PC-3 (cell line): ENCODE measurements at regions not wholly inside any gene's neighbourhood (a gene's known extent, or its start where the extent isn't known, plus 50 kb on each side); places are given as distances from the start of the nearest gene placed in this dataset.

Source experiments
- ATAC-seq: fragments of 200-7000 bp; cut with Tn5 transposase; 2 replicates; pipeline ENCODE4 v1.9.1; 2020; ENCODE audit warnings: mild to moderate bottlenecking, moderate library complexity
- BruUV-seq: library from RNA; stranded (reverse); fragments of 400-500 nt; replicated peaks from 2 replicates; lab custom pipeline; 2021; lab: Mats Ljungman, UMichigan
- CTCF ChIA-PET: fragments of 300-600 bp; sonication (Branson Sonifier 250); formaldehyde crosslinking; loops from one replicate; lab custom pipeline; 2022; ENCODE audit warnings: antibody characterized with exemption; lab: Charles Lee
- POLR2A ChIA-PET: fragments of 300-600 bp; sonication (Branson Sonifier 250); formaldehyde crosslinking; loops from one replicate; lab custom pipeline; 2022; ENCODE audit warnings: antibody characterized with exemption; ENCODE audit not compliant: unreplicated experiment; lab: Charles Lee
- DNase-seq: peaks from one replicate; pipeline ENCODE4 v3.0.0-alpha.2; 2015
- H2AFZ ChIP-seq: fragments of 300-600 bp; sonication (generic); 2 replicates; pipeline ENCODE4 v1.6.0; 2016; ENCODE audit warnings: antibody characterized with exemption, low read length
- H3F3A ChIP-seq: fragments of 300-600 bp; sonication (generic); one replicate; pipeline ENCODE4 v1.6.0; 2017; ENCODE audit warnings: antibody characterized with exemption, low read length, control low read depth, mild to moderate bottlenecking; ENCODE audit not compliant: unreplicated experiment
- H3K27ac ChIP-seq: fragments of 300-600 bp; sonication (generic); 2 replicates; pipeline ENCODE4 v1.5.1; 2016; ENCODE audit warnings: mild to moderate bottlenecking, low read length
- H3K27me3 ChIP-seq: fragments of 300-600 bp; sonication (generic); 2 replicates; pipeline ENCODE4 v1.6.1; 2016; ENCODE audit warnings: low read length, mixed read lengths
- H3K36me3 ChIP-seq: fragments of 300-600 bp; sonication (generic); 2 replicates; pipeline ENCODE4 v1.6.1; 2016; ENCODE audit warnings: low read depth, mixed run types, low read length, mixed read lengths
- H3K4me1 ChIP-seq: fragments of 300-600 bp; sonication (generic); 2 replicates; pipeline ENCODE4 v1.5.1; 2016; ENCODE audit warnings: low read length; ENCODE audit not compliant: insufficient read depth
- H3K4me2 ChIP-seq: fragments of 300-600 bp; sonication (generic); 2 replicates; pipeline ENCODE4 v1.6.0; 2016; ENCODE audit warnings: low read length
- H3K4me3 ChIP-seq: fragments of 300-600 bp; sonication (generic); 2 replicates; pipeline ENCODE4 v1.5.1; 2016; ENCODE audit warnings: mild to moderate bottlenecking, low read length, mixed read lengths
- H3K79me2 ChIP-seq: fragments of 300-600 bp; sonication (generic); 2 replicates; pipeline ENCODE4 v1.6.1; 2017; ENCODE audit warnings: low read length, mixed read lengths
- H3K9ac ChIP-seq: fragments of 300-600 bp; sonication (generic); 2 replicates; pipeline ENCODE4 v1.6.0; 2016; ENCODE audit warnings: mild to moderate bottlenecking, low read length
- H3K9me2 ChIP-seq: fragments of 300-600 bp; sonication (generic); replicated peaks from 2 replicates; pipeline ENCODE4 v1.6.1; 2016; ENCODE audit warnings: mixed run types, low read length, mixed read lengths
- H3K9me3 ChIP-seq: fragments of 300-600 bp; sonication (generic); 2 replicates; pipeline ENCODE4 v1.6.1; 2016; ENCODE audit warnings: low read length, mixed read lengths
- H4K20me1 ChIP-seq: fragments of 300-600 bp; sonication (generic); 2 replicates; pipeline ENCODE4 v1.6.1; 2016; ENCODE audit warnings: low read length, mixed read lengths
- CTCF ChIP-seq: fragments of 300-600 bp; sonication (generic); conservative IDR thresholded peaks from 2 replicates; pipeline ENCODE4 v1.5.1; 2017; ENCODE audit warnings: antibody characterized with exemption, low read depth, mild to moderate bottlenecking, low read length
- EZH2 ChIP-seq: fragments of 300-600 bp; sonication (generic); IDR thresholded peaks from one replicate; pipeline ENCODE4 v1.6.1; 2017; ENCODE audit warnings: antibody characterized with exemption, mild to moderate bottlenecking, low read length; ENCODE audit not compliant: unreplicated experiment
- EZH2phosphoT487 ChIP-seq: fragments of 300-600 bp; sonication (generic); IDR thresholded peaks from 2 replicates; pipeline ENCODE4 v1.6.1; 2018; ENCODE audit warnings: mild to moderate bottlenecking, antibody characterized with exemption, low read length, borderline replicate concordance
- intact Hi-C: fragments of 100-400 bp; cut with micrococcal nuclease; formaldehyde crosslinking; loops from 2 replicates; pipeline ENCODE4 v1.9.0; 2023

- intact Hi-C loops = no loop called here
- Histone ChIP-seq H3K4me3 (no peak overlapping the region), H2AFZ (no peak overlapping the region), H3K9me3 (no peaks in the 10 kb centered on the region), H3K79me2 (no peaks in the 10 kb centered on the region), H3K27ac (no peak overlapping the region), H3K27me3 (no peaks in the 10 kb centered on the region), H3K4me2 (no peak overlapping the region), H4K20me1 (no peaks in the 10 kb centered on the region), H3K4me1 (no peaks in the 10 kb centered on the region), H3K36me3 (no peaks in the 10 kb centered on the region), H3F3A (no peaks in the 10 kb centered on the region), H3K9me2 (no peaks in the 10 kb centered on the region), H3K9ac (no peak overlapping the region)
- TF ChIP-seq EZH2 = no peak
- no peak for TF ChIP-seq EZH2phosphoT487
- TF ChIP-seq CTCF = no peak
- DNase-seq (no peak), ATAC-seq (no peak)
- ChIA-PET POLR2A (no interaction called here), CTCF (no interaction called here)
- BruUV-seq = no TSS peak
These were observed 261.6 kb downstream of the KTN1 start for GRCh38 chr14:55841625-55842024.

GRCh38 chr14:55843718-55844403 is 263.9 kb downstream of the KTN1 start:
- no peak for ATAC-seq
- no peak for TF ChIP-seq EZH2
- peak; percentile 90 for TF ChIP-seq CTCF
- TF ChIP-seq EZH2phosphoT487 = no peak
- intact Hi-C loops = no loop called here
- Histone ChIP-seq H3K4me1 (peaks cover 19% of the 10 kb centered on the region), H3K79me2 (no peaks in the 10 kb centered on the region), H3K9me2 (no peaks in the 10 kb centered on the region), H3F3A (no peaks in the 10 kb centered on the region), H2AFZ (peak overlapping the region; percentile 13; the same call in 1 of the 2 replicates), H3K4me2 (no peak overlapping the region), H3K9ac (no peak overlapping the region), H3K27me3 (no peaks in the 10 kb centered on the region), H3K4me3 (no peak overlapping the region), H3K27ac (no peak overlapping the region), H4K20me1 (no peaks in the 10 kb centered on the region), H3K36me3 (no peaks in the 10 kb centered on the region), H3K9me3 (no peaks in the 10 kb centered on the region)
- ChIA-PET POLR2A (interaction anchor here (0.6 kb wide), 1 partner anchor 19 kb away, joined by 5 read pairs; no protein-coding TSS in a partner anchor), CTCF (interaction anchor here (0.6 to 0.7 kb wide), 2 partner anchors 76 to 364 kb away, joined by 3 to 4 read pairs; no protein-coding TSS in a partner anchor)
- DNase-seq = peak; percentile 57
- no TSS peak for BruUV-seq
